Loucy (cell line): ENCODE measurements at regions not wholly inside any gene's neighbourhood (a gene's known extent, or its start where the extent isn't known, plus 50 kb on each side); places are given as distances from the start of the nearest gene placed in this dataset.

Source experiments
- CTCF ChIP-seq: fragments of 200-600 bp; sonication (generic); conservative IDR thresholded peaks from 2 replicates; pipeline ENCODE4 v1.5.1; 2014; ENCODE audit warnings: mild to moderate bottlenecking, antibody characterized with exemption, low read length
- EZH2phosphoT487 ChIP-seq: fragments of 200-600 bp; IDR thresholded peaks from 2 replicates; pipeline ENCODE4 v1.6.1; 2018; ENCODE audit warnings: antibody characterized with exemption, mild to moderate bottlenecking, moderate library complexity, borderline replicate concordance

GRCh38 chr2:196287523-196287922 is 116.1 kb upstream of the STK17B start:
- TF ChIP-seq CTCF (no peak), EZH2phosphoT487 (no peak)
